ENCODE measurements at regions not wholly inside any gene's neighbourhood (a gene's known extent, or its start where the extent isn't known, plus 50 kb on each side); places are given as distances from the start of the nearest gene placed in this dataset.
"Not testable (repeated sequence)": the region's sequence is repeated elsewhere in the genome, so short reads cannot be mapped to it uniquely, and the experiment has no call there.

GRCh38 chr5:154557548-154557947 lies 79.5 kb upstream of the HAND1 start:
- DNase-seq (ENCODE audit: low spot score) (no peak), FAIRE-seq (no peak)

- DNase-seq (ENCODE audit: low spot score) (no peak), FAIRE-seq (no peak)
Observed at GRCh38 chr5:154547551-154547950, 69.5 kb upstream of the HAND1 start.

- DNase-seq (ENCODE audit: low spot score) (no peak), FAIRE-seq (no peak)
Observed at GRCh38 chr5:154546719-154547118, 68.7 kb upstream of the HAND1 start.

- FAIRE-seq: no peak
- DNase-seq (ENCODE audit: low spot score): no peak
Observed at GRCh38 chr5:154544646-154545045, 66.6 kb upstream of the HAND1 start.

GRCh38 chr5:154543380-154543779 lies 65.4 kb upstream of the HAND1 start:
- FAIRE-seq: no peak
- no peak for DNase-seq (ENCODE audit: low spot score)

- DNase-seq (ENCODE audit: low spot score) (no peak), FAIRE-seq (no peak)
Observed at GRCh38 chr5:154542581-154542980, 64.6 kb upstream of the HAND1 start.

GRCh38 chr5:154542000-154542399 lies 64.0 kb upstream of the HAND1 start:
- no peak for DNase-seq (ENCODE audit: low spot score)
- FAIRE-seq: no peak

- DNase-seq (ENCODE audit: low spot score) (no peak), FAIRE-seq (no peak)
Observed at GRCh38 chr5:154541553-154541952, 63.5 kb upstream of the HAND1 start.

GRCh38 chr5:154540600-154540999 lies 62.6 kb upstream of the HAND1 start:
- DNase-seq (ENCODE audit: low spot score): no peak
- no peak for FAIRE-seq

- DNase-seq (ENCODE audit: low spot score) (no peak), FAIRE-seq (no peak)
Observed at GRCh38 chr5:154538492-154538891, 60.5 kb upstream of the HAND1 start.

- DNase-seq (ENCODE audit: low spot score); FAIRE-seq: not testable (repeated sequence)
Observed at GRCh38 chr5:154536439-154536838, 58.4 kb upstream of the HAND1 start.

GRCh38 chr5:154535535-154535934 lies 57.5 kb upstream of the HAND1 start:
- no peak for FAIRE-seq
- DNase-seq (ENCODE audit: low spot score): no peak

GRCh38 chr5:154534457-154535050 lies 56.5 kb upstream of the HAND1 start:
- FAIRE-seq (no peak), DNase-seq (ENCODE audit: low spot score) (no peak)

- no peak for FAIRE-seq
- DNase-seq (ENCODE audit: low spot score): no peak
Observed at GRCh38 chr5:154529282-154529681, 51.3 kb upstream of the HAND1 start.

GRCh38 chr5:154528005-154528594 lies 50.1 kb upstream of the HAND1 start:
- no peak for FAIRE-seq
- no peak for DNase-seq (ENCODE audit: low spot score)
